H1 (cell line): ENCODE measurements at regions not wholly inside any gene's neighbourhood (a gene's known extent, or its start where the extent isn't known, plus 50 kb on each side); places are given as distances from the start of the nearest gene placed in this dataset.

Experiments used
- KDM4A ChIP-seq: IDR thresholded peaks from one replicate; pipeline ENCODE4 v1.7.1; 2012; ENCODE audit warnings: low read depth, mild to moderate bottlenecking, moderate library complexity, low read length, inconsistent platforms; ENCODE audit not compliant: severe bottlenecking
- POU5F1 ChIP-seq: IDR thresholded peaks from 2 replicates; pipeline ENCODE4 v1.6.1; 2011; ENCODE audit warnings: low read depth, mild to moderate bottlenecking, low read length, moderate library complexity
- SRF ChIP-seq: IDR thresholded peaks from 2 replicates; pipeline ENCODE4 v1.6.1; 2011; ENCODE audit warnings: mild to moderate bottlenecking, low read depth, low read length, moderate library complexity

DNA sequence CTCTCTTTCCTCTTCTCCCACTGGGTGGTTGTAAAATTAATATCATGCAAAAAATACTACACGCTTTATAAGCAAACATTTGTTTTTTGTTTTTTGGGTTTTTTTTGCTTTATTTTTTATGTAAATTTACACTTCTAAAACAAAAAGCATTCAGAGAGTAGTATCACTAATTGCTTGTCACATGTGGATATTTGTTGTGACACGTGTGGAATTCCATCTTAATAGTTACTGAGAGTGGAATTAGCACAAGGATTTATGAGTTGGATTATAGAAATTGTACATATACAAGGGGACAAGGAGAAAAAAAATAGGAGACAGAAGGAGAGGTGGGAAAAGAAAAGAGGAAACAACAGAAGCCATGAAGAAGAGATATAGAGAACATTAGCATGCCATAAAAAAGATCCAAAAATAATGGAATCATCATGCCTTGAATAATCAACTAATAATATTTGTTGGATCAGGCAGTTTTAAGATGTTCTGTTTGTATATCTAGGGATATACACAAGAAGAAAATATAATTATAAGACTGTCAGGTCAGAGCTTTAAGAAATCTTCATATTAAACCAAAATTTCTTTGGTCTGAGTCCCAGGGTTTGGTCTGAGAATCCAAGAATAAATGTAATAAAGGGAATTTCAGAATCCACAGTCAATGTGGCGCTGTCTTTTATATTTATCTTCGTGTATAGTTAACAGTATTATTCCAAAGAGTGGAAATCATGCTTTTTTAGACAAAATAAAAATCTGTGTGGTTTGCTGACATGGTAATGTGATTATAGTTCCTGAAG lies 98.5 kb upstream of the INTU start (continued):
- TF ChIP-seq KDM4A (no peak), POU5F1 (no peak), SRF (no peak)
- TF ChIP-seq, all 59 proteins: peak for 0
